ENCODE measurements at regions not wholly inside any gene's neighbourhood (a gene's known extent, or its start where the extent isn't known, plus 50 kb on each side); places are given as distances from the start of the nearest gene placed in this dataset.

DNA sequence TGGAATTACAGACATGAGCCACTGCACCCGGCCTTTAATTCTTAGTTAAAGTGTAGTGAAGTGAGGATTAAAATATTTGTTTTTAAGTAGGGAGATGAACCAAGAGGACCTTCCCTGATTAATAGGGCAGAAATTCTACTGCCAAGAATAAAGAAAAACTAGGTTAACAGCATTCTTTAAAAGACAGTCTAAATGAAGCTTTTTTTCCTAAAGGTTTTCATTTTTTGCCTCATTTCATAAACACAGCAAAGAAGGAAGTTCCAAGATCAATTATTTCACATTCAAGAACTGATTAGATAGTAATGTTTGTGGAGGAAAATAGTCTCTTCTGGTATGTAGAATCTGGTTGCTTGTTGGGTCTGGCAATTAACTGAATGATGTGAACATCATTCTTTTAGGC is 112.1 kb upstream of the ARSJ start:
- no peak for TF ChIP-seq POLR2A (IDR thresholded peaks at IDR 0.05)
- TF ChIP-seq, protein P1, sequence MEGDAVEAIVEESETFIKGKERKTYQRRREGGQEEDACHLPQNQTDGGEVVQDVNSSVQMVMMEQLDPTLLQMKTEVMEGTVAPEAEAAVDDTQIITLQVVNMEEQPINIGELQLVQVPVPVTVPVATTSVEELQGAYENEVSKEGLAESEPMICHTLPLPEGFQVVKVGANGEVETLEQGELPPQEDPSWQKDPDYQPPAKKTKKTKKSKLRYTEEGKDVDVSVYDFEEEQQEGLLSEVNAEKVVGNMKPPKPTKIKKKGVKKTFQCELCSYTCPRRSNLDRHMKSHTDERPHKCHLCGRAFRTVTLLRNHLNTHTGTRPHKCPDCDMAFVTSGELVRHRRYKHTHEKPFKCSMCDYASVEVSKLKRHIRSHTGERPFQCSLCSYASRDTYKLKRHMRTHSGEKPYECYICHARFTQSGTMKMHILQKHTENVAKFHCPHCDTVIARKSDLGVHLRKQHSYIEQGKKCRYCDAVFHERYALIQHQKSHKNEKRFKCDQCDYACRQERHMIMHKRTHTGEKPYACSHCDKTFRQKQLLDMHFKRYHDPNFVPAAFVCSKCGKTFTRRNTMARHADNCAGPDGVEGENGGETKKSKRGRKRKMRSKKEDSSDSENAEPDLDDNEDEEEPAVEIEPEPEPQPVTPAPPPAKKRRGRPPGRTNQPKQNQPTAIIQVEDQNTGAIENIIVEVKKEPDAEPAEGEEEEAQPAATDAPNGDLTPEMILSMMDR (IDR thresholded peaks at IDR 0.05), result no peak
